ENCODE measurements at regions not wholly inside any gene's neighbourhood (a gene's known extent, or its start where the extent isn't known, plus 50 kb on each side); places are given as distances from the start of the nearest gene placed in this dataset.

- no peak overlapping the region for H3K14ac ChIP-seq (replicated peaks; ENCODE audit: low read depth, low read length)
- intact Hi-C loops (cut with micrococcal nuclease) (no loop called here), dilution Hi-C loops (cut with HindIII; ENCODE audit: low sequenced_read_pairs, unreplicated experiment) (no loop called here), in situ Hi-C loops (cut with MboI; ENCODE audit: low sequenced_read_pairs) (no loop called here)
- no peaks in the 10 kb centered on the region for H3K9me3 ChIP-seq (ENCODE audit: control insufficient read depth, insufficient read depth, low read length)
- no TSS peak for BruUV-seq (replicated peaks)
- H2AFZ ChIP-seq (replicated peaks; ENCODE audit: low read length, poor library complexity), result no peak overlapping the region
- no peak overlapping the region for H2BK15ac ChIP-seq (ENCODE audit: low read depth, low read length)
- no peak overlapping the region for H3K4me3 ChIP-seq (ENCODE audit: insufficient read depth, low read depth, low read length)
- H3K4me1 ChIP-seq (ENCODE audit: control insufficient read depth, insufficient read depth, low read length), result no peaks in the 10 kb centered on the region
- H3K4ac ChIP-seq (ENCODE audit: low read depth, low read length), result no peak overlapping the region
- no peak overlapping the region for H3K23ac ChIP-seq (ENCODE audit: low read depth, low read length)
- no peak overlapping the region for H2AK5ac ChIP-seq (ENCODE audit: low read depth, low read length)
- no peak overlapping the region for H2BK5ac ChIP-seq (ENCODE audit: low read depth, low read length, poor library complexity, severe bottlenecking)
- H2BK120ac ChIP-seq (ENCODE audit: low read depth, low read length), result no peak overlapping the region
- H3K9me1 ChIP-seq (ENCODE audit: insufficient read depth, low read length), result no peaks in the 10 kb centered on the region
- H3K9ac ChIP-seq (ENCODE audit: low read depth, low read length), result no peak overlapping the region
- H4K20me1 ChIP-seq (ENCODE audit: insufficient read depth, low read length), result no peaks in the 10 kb centered on the region
- CTCF ChIA-PET, result no interaction called here
- no peak overlapping the region for H4K5ac ChIP-seq (ENCODE audit: low read depth, low read length)
- no peak for ATAC-seq (ENCODE audit: low read depth)
- no peak overlapping the region for H3K18ac ChIP-seq (ENCODE audit: low read depth, low read length)
- no peak overlapping the region for H2BK20ac ChIP-seq (ENCODE audit: low read depth, low read length)
- no peak for TF ChIP-seq MXI1 (IDR thresholded peaks at IDR 0.05; ENCODE audit: borderline replicate concordance, low read depth, low read length)
- H3K79me1 ChIP-seq (ENCODE audit: low read depth in 1 of 2, low read length in 2 of 2), result no peaks in the 10 kb centered on the region
- no peak overlapping the region for H3K27ac ChIP-seq (ENCODE audit: insufficient read depth, low read length)
- 75% methylated on average over 10 of the region's 27 CpGs; no CpG with 5 or more reads in 1 of the 2 experiments for WGBS, 2 experiments (ENCODE audit: extremely low coverage in 2 of 2, insufficient read length in 1 of 2)
- no peak for DNase-seq
- no peak overlapping the region for H3K56ac ChIP-seq (ENCODE audit: extremely low read depth, insufficient read depth, low read length)
- no peak overlapping the region for H4K91ac ChIP-seq (ENCODE audit: insufficient read depth, low read depth, low read length)
- H3K36me3 ChIP-seq (ENCODE audit: control insufficient read depth, insufficient read depth, low read length), result no peaks in the 10 kb centered on the region
- H3K27me3 ChIP-seq (ENCODE audit: control insufficient read depth, insufficient read depth, low read length), result peaks cover 88% of the 10 kb centered on the region
- H4K8ac ChIP-seq (ENCODE audit: low read depth in 2 of 2, low read length in 2 of 2), result no peak overlapping the region
- POLR2A ChIA-PET (ENCODE audit: unreplicated experiment), result no interaction called here
- H2AK9ac ChIP-seq (replicated peaks; ENCODE audit: low read depth, low read length, poor library complexity), result no peak overlapping the region
- H3K4me2 ChIP-seq (ENCODE audit: low read depth, low read length), result no peak overlapping the region
Observed at GRCh38 chr20:62554898-62555641, 79.3 kb upstream of the GATA5 start.

Measured in IMR-90 (cell line).